ENCODE measurements at regions not wholly inside any gene's neighbourhood (a gene's known extent, or its start where the extent isn't known, plus 50 kb on each side); places are given as distances from the start of the nearest gene placed in this dataset.

DNA sequence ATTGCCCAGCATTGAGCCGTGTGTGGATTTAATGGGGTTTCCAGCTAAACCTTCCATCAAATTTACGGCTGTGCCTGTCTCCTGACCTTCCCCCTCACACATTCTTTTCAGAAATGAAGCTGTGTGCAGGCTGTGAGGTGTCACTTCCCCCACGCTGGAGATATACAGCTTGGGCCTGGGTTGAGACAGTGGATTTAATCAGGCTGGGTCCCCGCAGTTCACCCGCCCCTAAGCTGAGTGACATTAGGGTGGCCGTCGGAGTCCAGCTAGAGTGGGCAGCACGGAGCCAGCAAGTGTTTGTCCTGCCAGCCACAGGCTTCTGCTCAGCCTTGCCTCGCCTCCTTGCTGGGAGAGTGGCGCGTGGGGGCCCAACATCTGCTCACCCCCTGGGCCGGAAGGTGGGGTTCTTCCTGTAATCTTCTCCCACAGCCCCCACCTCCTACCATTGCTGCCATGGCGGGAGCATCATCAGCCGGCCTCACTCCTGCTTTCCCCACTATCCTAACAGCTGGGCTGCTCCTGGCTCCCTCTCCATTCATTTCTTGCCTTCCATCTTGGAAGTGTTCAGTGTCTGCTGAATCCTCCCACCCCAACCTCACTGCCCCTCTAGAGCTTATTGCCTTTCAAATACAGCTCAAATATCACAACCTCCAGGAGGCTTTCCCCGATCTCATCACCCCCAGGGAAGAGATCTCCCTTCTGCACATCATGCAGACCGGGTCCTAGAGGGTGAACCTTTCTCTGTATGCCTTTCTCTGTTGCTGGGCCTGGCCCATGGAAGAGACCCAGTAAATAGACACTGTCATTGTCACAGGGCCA, 149.0 kb downstream of the GLI2 start:
- DNase-seq = no peak

DNA sequence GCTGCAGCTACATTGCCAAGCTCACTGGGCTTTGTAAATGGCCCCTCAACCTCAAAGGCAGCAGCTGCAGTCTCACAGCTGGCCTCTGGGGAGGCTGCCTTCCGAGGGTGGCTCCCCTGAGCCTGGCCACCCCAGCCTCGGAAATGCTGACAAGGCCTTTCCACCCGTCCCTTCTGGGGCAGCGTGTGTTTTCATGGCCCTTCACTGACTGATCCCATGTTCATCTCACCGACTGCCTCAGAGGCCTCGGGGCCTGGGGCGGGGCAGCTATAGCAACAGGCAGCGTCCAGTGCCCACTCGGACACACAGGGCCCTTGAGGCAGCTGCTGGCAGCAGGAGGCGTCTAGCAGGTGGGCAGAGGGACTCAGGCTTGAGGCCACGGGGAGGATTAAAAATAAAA, 149.7 kb downstream of the GLI2 start:
- DNase-seq = no peak

DNA sequence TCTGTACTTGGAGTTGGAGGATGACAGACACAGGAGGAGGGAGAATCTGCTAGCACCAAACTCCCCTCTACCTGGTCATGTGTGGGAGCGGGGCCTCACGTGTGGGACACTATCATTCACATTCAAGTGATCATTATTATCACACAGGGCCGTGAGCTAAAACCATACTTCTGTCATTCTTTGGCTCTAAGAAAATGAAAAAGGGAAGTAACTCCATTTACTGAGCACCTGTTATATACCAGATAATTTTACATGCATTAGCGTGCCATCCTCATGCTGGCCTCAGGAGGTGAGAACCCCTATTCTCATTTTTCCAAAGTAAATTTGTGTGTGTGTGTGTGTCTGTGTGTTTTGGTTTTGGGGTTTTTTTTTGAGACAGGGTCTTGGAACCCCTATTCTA, 150.1 kb downstream of the GLI2 start:
- no peak for DNase-seq

DNA sequence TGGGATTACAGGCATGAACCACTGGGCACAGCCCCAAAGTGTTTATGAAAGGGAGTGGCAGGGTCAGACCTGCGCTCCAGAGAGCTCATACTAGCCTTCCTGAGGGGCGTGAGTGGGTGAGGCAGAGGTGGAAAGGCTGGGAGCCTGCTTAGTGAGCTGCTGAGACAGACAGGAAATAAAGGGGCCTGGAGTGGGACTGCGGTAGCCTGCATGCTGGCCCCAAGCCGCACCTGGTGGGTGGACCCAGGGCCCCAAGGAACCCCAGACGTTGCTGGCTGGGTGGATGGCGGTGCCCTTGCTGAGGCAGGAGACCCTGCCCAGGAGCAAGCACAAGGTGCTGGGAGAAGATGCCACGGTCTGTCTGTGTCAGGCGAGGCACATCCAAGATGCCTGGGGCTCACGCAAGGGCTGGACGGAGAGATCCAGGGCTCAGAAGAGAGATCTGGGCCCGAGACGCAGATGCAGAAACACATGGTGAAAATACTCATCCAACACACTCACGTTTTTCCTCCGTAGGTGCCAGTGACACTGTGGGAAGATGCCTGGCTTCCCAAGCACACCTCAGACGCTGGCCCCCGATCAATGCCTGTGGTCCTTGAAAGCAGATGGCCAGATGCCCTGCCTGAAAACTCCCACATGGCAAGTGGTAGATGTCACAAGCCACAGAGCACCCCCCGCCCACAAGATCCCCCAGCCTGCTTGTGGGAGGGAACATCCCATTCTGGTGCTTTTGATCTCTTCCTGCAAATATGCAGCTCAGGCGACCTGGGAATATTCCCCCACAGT, 151.1 kb downstream of the GLI2 start:
- no peak for DNase-seq

DNA sequence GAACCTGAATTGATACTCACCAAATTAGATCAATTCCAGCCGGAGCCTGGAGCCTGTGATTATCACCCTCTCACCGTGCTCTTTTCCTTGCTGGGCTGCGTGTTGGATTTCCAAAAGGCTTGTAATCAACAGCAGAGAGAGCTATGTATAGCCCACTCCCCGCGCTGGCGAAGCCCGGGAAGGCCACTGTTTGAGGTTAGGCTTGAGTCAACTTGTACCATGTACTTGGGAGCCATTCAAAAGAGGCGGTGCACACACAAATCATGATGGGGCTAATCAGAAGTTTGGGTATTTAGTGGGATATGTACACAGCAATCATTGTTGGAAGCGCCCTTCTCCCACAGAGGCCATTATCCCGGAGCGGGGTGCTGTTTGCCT, 151.6 kb downstream of the GLI2 start:
- DNase-seq = no peak

DNA sequence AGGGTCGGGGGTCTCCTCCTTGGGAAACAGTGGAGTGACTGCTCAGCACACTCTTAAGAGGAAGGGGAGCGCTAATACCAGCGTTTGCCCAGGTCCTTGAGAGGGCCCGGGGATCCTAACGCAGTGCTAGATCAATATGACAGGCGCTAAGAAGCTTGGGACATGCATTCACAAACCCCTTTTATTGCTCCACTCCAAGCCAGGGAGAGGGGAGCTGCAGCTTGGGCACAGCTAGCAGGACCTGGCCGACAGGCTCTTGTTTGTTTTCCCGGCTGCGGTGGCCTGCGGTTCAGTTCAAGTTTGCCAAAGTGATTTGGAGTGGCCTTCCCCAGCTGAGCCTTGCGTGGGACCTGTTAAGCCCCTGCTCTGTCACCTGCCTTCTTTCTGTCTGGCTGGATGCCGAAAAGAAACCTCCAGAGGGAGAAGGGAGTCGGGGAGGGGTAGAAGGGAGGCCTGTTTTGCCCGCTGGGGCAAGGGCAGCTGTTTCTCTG, 152.1 kb downstream of the GLI2 start:
- DNase-seq = no peak

DNA sequence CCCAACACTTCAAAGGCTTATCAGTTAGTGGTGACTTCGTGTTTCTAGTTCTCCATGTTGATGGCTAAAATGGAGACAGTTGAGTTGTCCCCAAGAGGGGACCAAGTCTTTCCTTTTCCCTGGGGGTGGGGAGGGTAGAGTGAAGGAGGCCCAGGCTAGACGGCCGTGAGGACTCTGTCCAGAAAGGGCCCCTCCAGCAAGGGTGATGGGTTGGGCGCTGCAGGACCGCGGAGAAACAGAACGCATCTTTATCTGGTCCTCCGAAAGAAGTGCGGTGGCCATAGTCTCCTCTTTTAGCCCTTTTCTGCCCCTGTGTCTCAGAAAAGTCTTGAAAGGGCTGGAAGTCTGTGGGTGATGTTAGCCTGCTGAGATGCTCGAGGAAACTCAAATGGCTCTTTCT, 153.2 kb downstream of the GLI2 start:
- DNase-seq = no peak

DNA sequence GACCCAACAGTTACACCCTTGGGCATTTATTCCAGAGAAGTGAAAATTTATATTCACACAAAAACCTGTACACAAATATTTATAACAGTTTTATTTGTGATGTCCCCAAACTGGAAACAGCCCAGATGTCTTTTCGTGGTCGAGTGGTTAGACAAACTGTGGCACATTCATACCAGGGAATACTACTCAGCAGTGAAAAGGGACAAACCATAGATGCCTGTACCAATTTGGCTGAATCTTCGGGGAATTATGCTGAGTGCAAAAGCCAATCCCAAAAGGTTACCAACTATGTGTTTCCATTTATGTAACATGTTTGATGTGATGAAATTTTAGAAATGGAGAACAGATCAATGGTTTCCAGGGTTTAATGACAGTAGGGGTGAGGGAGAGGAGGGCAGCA, 154.3 kb downstream of the GLI2 start:
- no peak for DNase-seq

DNA sequence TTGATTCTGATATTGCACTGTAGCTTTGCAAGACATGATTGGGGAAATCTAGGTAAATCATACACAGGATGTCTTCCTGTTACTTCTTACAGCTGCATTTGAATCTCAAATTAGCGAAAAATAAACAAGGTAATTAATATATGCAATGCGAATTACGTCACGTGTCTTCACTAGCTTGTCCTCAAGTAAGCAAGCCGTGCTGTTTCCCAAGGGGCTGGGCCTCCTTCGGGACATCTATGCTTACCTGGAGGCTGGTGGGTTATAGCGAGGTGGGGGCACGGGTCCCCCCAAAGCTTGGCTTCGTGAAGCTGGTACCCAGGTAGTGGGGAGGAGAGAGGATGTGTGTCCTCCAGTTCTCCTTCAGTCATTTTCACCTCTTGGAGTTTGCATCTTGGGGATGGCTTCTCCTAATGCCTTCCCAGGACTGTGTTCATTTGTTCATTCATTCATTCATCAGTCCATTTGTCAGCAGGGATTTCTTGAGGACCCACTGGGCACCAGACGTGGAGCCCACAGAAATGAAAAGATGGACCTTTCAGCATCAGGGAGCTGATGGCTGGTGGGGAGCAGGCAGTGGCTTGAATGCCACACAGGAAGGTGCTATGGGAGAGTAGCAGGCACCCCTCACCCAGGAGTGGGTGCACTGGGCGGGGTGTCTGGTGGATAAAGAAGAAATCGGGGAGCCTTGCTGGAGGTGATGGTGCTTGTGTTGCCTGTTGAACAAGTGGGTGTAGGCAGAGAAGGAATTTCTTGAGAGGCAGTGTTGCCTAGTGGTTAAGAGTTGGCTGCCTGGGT, 155.1 kb downstream of the GLI2 start:
- no peak for DNase-seq

DNA sequence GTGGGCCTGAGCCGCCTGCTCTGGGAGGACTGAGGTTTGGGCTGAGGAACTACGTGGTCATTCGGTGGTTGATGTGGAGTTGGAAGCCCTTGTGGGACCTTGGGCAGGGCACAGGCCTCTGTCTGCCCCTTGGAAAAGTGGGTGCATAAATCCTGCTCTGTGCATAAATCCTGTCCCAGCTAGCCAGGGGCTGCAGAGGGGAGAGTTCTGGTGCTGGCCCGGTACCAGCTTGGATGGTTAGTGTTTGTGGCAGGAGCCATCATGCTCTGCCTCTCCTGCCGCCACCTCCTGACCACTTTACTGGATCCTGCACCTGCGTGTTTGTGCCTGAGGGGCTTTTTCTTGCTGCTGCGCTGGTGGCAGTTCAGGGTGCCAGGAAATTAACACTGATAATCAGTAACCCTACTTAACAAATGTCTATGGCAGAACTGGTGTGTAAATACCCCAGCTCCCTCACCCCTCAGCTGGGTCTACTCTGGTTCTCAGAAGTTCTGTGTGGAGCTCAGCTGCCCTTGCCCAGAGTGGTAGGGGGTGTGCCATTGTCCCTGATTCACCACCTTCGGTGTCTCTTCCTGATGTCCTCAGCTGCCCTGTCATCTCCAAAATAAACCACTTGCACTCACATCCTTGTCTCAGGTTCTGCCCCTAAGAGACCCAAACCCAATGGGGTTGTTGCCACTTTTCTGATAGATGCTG, 156.8 kb downstream of the GLI2 start:
- no peak for DNase-seq

DNA sequence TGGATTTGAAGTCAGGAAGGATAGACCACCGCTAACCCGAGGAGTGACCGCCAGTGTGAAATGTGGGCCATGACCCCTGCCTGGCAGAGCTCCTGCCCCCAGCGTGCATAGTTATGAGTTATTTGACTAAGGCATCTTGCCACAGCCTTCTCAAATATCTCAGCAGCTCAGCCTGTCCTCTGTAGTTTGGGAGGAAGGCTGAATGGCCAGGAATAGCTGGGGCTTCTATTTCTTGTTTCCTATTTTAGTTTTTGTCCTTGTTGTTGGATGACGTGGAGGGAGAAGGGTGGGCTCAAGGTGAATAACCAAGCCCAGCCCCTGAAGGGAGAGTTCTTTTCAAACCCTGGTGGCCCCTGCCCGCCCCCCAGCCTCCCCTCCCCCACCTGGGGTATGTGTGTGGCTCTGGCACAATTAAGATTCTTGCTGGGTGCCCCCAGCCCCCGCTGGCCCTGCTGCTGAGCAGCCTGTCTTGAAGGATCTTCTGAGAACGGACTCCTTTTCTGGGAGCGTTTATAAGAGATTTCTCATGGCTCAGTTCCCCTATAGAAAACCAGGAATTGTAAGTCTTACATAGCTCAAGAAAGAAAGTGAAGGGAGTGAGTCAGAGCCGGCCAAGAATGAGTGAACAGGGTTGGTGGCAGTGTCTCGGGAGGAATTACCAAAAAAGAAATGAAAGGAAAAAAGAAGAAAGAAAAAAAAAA, 157.4 kb downstream of the GLI2 start:
- DNase-seq = no peak

DNA sequence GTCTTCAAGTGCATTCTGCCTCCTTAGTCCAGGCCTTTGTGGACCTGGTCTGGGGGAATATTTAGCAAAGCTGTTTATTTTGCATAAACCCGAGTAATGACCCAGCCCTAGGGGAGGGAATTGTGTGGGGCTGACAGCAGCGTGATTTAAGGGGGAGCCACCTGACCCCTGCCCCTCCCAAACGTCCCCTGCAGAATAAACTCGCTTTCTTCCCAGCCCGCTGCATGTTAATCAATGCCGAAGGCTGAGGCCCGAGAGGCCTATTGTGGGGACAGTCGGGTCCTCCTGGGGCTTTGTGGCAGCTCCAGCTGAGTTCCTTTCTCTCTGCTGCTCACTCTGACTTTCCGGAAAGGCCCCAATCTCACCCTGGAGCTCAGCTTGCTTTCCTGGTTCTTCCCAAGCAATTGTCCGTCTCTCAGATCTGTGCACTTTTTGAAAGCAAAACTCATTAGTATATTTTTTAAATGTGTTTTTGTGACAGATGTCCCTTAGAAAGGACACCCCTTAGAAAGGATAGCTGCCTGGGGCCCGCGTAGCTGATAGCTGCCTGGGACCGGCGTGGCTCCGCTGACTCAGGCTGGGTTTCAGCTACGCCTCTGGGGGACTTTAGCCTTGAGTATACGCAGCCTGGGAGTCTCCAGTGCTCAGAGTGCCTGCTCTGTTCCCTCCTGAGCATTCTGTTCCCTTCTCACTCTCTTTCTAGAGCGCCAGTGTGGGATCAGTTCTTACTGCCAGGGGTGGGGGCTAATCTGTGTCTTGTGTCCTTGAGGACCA, 158.3 kb downstream of the GLI2 start:
- no peak for DNase-seq

DNA sequence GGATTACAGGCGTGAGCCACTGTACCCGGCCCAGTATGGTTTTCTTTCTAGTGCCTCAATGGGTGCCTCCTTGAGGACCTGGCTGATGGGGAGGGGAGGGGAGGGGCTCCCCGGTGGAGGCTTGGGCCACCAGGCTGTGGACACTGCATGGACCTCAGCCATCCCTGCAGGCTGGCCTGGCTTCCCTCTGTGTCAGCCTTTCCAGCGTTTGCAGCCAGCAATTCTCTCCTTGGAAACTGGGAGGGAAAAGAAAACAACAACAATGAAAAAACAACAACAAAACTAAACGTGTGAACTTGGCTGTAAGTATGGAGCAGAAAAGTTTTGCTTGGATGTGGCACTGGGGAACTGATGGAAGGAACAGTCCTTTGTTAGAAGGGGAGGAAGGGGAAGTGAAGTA, 159.3 kb downstream of the GLI2 start:
- DNase-seq = no peak

DNA sequence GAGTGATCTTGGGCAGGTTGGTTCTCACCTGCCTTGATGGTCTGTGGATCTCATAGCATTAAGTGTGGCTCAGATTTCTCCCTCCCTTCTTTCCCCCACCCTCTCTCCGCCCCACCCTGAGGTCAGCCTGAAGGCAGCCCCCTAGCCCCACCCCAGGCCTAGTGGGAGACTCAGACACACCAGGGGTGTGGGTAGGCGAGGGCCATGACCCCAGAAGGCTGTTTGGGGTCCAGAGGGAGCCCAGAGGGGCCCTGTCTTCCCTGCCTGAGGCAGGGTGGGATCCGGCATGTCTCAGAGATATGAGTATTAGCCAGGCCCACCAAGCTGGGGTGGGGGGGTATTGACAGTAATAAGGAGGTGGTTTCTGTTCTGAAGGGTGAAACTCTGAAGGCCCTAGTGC, 160.5 kb downstream of the GLI2 start:
- DNase-seq = no peak

DNA sequence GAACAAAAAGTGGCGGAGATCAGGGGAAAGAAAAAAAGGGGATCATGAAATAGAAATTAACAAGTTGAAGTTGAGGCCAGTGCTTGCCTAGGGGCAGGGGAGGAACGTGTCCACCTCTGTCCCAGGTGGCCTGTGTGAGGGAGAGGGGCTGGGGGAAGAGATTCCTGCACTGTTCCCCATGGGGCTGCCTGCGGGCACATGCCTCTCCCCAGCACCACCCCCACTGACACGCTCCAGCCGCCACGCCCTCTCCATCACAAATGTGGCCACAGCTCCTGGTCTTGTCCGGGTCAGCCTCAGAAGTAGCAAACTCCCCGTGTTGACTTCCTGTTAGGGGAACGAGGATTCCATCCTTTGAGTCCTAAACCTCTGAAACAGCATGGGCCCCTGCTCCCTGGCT, 161.2 kb downstream of the GLI2 start:
- no peak for DNase-seq

DNA sequence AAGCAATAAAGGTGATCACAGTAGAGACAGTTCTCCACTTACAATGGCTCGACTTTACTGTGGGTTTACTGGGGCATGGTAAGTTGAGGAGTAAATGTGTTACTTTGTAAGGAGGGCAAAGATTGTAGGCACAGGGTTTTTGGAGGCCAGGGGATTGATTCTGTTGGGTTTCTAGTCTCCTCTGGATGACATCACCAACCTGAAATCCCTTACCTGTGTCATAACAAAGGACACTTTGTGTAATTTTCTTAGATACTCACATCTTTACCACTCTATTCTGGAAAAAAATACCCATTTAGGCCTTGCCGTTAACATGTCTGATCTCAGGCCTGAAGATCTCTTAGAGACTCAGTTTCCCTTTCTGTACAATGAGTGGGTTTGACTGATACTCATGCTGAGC, 161.7 kb downstream of the GLI2 start:
- no peak for DNase-seq

DNA sequence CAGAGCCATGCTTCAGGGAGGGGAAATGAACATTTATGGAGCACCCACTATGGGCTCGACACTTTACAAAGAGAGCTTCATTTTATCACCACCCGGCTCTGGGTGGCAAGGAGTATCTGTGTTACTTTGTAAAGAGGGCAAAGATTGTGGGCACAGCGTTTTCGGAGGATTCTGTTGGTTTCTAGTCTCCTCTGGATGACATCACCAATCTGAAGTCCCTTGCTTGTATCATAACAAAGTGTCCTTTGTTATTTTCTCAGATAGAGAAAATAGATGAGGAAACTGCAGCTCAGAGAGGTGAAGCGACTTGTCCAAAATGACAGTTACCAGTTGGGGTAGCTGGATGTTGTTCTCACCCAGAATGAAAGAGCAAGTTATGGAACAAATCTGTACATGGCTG, 162.8 kb downstream of the GLI2 start:
- no peak for DNase-seq

DNA sequence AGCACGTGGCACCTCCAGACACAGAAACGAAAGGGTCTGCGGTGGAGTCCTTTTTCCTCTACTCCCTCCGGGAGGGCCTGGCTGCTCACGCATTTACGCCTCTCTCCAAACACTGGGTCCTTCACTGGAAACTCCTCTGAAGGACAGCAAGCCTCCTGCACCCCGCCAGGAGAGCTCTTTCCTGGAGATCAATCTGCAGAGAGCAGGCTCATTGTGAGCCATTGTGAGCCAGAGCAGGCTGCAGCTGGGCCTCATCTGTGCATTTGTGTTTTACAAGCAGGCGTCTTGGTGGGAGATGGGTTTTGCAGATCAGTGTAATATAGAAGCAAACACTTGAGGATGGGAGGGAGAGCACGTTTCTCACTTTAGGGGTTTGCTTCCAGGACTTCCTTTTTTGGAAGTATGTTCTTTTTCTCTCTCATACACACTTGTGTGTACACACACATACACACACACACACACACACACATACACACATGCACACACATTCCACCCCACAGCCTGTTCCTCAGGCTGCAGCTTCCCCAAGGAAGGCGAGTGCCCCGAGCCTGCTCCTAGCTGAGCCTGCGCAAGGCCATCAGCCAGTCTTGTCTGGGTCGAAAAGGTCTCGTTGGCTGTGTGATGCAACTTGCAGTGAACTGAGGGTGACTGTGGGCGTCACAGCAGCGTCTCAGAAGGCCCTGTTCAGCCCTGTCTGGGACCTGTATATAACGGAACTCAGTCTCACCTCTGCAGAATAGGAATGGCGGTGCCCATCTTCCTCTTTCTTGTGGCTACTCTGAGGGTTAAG, 163.5 kb downstream of the GLI2 start:
- no peak for DNase-seq

DNA sequence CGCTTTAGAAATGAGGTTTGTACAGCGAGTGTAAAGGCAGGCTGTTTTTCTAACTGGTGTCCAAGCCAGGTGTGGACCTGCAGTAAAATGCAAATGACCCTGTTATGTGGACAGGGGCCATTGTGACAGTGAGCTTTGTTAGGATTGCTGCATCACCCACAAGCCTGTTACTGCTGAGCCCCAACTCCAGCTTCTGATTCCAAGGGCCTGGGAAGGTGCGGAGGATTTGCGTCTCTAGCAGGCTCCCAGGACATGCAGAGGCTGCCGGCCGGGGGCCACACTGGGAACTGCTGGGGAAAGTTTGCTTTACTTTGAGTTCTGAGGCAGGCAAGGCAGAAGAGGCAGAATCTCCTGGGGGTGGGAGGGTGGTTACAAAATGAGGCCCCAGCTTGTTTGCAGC, 164.1 kb downstream of the GLI2 start:
- no peak for DNase-seq

DNA sequence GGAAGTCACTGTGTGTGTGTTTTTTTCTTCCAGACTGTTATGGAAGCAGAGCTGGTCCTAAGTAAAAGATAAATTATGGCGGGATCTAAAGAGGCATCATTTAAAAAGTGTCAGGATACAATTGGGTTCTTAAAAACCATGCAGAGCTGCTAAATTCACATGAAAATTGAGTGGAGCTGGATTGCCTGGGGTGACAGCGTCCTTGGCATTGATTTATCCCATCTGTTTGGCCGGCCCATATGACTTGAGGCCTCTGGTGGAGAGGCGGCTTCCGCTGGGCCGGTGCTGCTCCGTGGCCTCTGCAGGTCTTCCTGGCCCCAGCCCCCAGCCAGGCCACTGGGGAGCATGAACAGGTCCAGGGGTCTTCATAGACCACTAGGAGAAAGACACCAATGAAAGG, 165.5 kb downstream of the GLI2 start:
- DNase-seq = no peak

DNA sequence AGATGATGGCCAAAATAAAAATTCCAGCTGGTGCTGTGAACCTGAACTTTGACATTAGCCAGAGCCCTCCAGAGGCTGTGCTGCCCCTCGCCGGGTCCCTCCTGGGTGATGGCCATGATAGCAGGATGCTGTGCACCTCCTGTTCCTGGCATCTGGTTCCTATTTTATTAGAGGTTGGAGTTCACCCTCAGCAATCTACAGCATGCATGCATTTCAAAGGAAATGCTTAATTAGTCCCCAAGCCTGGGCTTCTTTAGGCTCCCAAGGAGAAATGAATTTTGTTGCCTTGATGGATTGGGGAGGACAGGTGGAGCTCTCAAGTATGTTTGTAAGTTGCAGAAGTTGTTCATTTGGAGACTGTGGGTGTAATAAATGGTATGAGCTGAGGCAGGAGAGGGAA, 166.9 kb downstream of the GLI2 start:
- no peak for DNase-seq

All from effector CD4-positive, alpha-beta T cell (primary cell).